ENCODE measurements at regions not wholly inside any gene's neighbourhood (a gene's known extent, or its start where the extent isn't known, plus 50 kb on each side); places are given as distances from the start of the nearest gene placed in this dataset.

DNA sequence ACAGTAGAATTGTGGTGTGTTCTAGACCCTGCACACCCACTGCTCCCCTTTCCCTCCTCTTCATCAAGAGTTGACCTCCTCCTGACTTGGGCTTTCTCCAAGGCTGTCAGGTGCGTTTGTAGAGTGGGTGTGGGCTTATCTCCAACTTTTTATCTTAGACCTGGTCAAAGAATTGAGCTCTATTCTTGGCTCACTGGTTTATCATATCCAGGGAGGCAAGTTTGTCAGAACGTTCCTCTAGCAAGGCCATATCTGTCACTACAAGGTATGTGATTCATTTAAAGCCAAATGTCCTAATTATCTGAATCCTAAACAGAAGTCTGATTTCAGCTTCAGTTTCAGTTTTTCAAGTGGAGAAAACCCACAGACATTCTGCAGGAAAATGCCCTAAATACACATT, 117.1 kb upstream of the MGAT5 start:
- no peak for ATAC-seq

GRCh38 chr2:134137182-134137611, 116.7 kb upstream of the MGAT5 start:
- intact Hi-C loops (cut with DNase I): no loop called here
- no peak for DNase-seq
- Histone ChIP-seq H3K27ac (ENCODE audit: low read length) (peak overlapping the region; percentile 76), H3K9me3 (ENCODE audit: control insufficient read depth, low read length) (no peaks in the 10 kb centered on the region), H3K4me3 (ENCODE audit: low read length) (peak overlapping the region; percentile 16), H3K27me3 (ENCODE audit: control insufficient read depth, insufficient read depth) (no peaks in the 10 kb centered on the region), H3K4me1 (ENCODE audit: control insufficient read depth, insufficient read depth, low read length) (peaks cover 18% of the 10 kb centered on the region)
- ATAC-seq: peak; percentile 51 to 74
- WGBS: 5% methylated on average over 5 of the region's 5 CpGs

More for the DNA sequence above, 117.1 kb upstream of the MGAT5 start:
- no peak for DNase-seq
- H3K27me3 ChIP-seq (ENCODE audit: control insufficient read depth, insufficient read depth): no peaks in the 10 kb centered on the region
- intact Hi-C loops (cut with DNase I): no loop called here
- H3K4me3 ChIP-seq (ENCODE audit: low read length): peak overlapping the region; percentile 16
- peaks cover 19% of the 10 kb centered on the region for H3K4me1 ChIP-seq (ENCODE audit: control insufficient read depth, insufficient read depth, low read length)
- peak overlapping the region; percentile 76 for H3K27ac ChIP-seq (ENCODE audit: low read length)
- no peaks in the 10 kb centered on the region for H3K9me3 ChIP-seq (ENCODE audit: control insufficient read depth, low read length)
- WGBS: 1% methylated on average over 2 of the region's 2 CpGs

- intact Hi-C loops (cut with DNase I): no loop called here
- H3K4me1 ChIP-seq (ENCODE audit: control insufficient read depth, insufficient read depth, low read length): peaks cover 18% of the 10 kb centered on the region
- no peak for ATAC-seq
Measured at GRCh38 chr2:134138115-134138514, 115.8 kb upstream of the MGAT5 start.

GRCh38 chr2:134139611-134140010, 114.3 kb upstream of the MGAT5 start:
- peak overlapping the region; percentile 88 for H3K27ac ChIP-seq (ENCODE audit: low read length)
- no peaks in the 10 kb centered on the region for H3K9me3 ChIP-seq (ENCODE audit: control insufficient read depth, low read length)
- intact Hi-C loops (cut with DNase I): no loop called here
- H3K27me3 ChIP-seq (ENCODE audit: control insufficient read depth, insufficient read depth): no peaks in the 10 kb centered on the region
- 70% methylated on average over 4 of the region's 4 CpGs for WGBS
- H3K4me1 ChIP-seq (ENCODE audit: control insufficient read depth, insufficient read depth, low read length): peaks cover 15% of the 10 kb centered on the region
- DNase-seq (peak in 2 of 3 donors; percentile 70 to 74), ATAC-seq (peak; percentile 79 to 90)
- H3K4me3 ChIP-seq (ENCODE audit: low read length): no peak overlapping the region

More at GRCh38 chr2:134138115-134138514, 115.8 kb upstream of the MGAT5 start:
- no peaks in the 10 kb centered on the region for H3K27me3 ChIP-seq (ENCODE audit: control insufficient read depth, insufficient read depth)
- H3K4me3 ChIP-seq (ENCODE audit: low read length): no peak overlapping the region
- H3K27ac ChIP-seq (ENCODE audit: low read length): peak overlapping the region; percentile 83
- 83% methylated on average over 2 of the region's 2 CpGs for WGBS
- H3K9me3 ChIP-seq (ENCODE audit: control insufficient read depth, low read length): no peaks in the 10 kb centered on the region
- DNase-seq: no peak

DNA sequence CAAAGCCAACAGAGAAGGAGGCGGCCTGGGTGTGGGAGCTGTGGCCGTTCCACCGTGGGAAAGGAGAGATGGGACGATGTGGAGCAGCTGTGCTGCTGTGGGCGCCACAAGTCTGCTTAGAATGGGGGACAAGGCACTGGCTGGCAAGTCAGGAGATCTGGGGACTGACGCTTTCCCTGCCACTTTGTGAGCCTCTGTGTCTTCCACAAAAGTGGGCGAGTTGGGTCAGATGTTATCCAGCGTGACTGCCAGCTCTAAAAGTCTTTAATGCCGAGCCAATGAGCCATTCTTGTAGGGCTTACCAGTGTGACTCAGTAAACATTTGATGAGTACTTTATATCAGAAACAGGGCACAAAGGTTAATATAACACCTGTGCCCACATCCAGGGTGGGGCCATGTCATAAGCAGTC, 113.6 kb upstream of the MGAT5 start:
- H3K9me3 ChIP-seq (ENCODE audit: control insufficient read depth, low read length): no peaks in the 10 kb centered on the region
- no peaks in the 10 kb centered on the region for H3K27me3 ChIP-seq (ENCODE audit: control insufficient read depth, insufficient read depth)
- peak; percentile 33 to 41 for ATAC-seq
- DNase-seq: no peak
- H3K27ac ChIP-seq (ENCODE audit: low read length): peak overlapping the region; percentile 78
- intact Hi-C loops (cut with DNase I): no loop called here
- 80% methylated on average over 9 of the region's 9 CpGs for WGBS
- H3K4me1 ChIP-seq (ENCODE audit: control insufficient read depth, insufficient read depth, low read length): peaks cover 15% of the 10 kb centered on the region
- H3K4me3 ChIP-seq (ENCODE audit: low read length): no peak overlapping the region

GRCh38 chr2:134141598-134142340, 112.1 kb upstream of the MGAT5 start:
- DNase-seq (no peak), ATAC-seq (no peak)
- Histone ChIP-seq H3K4me1 (ENCODE audit: control insufficient read depth, insufficient read depth, low read length) (peaks cover 13% of the 10 kb centered on the region), H3K9me3 (ENCODE audit: control insufficient read depth, low read length) (no peaks in the 10 kb centered on the region), H3K4me3 (ENCODE audit: low read length) (no peak overlapping the region), H3K27ac (ENCODE audit: low read length) (peak overlapping the region; percentile 7), H3K27me3 (ENCODE audit: control insufficient read depth, insufficient read depth) (no peaks in the 10 kb centered on the region)
- 85% methylated on average over 6 of the region's 6 CpGs for WGBS
- intact Hi-C loops (cut with DNase I): no loop called here

DNA sequence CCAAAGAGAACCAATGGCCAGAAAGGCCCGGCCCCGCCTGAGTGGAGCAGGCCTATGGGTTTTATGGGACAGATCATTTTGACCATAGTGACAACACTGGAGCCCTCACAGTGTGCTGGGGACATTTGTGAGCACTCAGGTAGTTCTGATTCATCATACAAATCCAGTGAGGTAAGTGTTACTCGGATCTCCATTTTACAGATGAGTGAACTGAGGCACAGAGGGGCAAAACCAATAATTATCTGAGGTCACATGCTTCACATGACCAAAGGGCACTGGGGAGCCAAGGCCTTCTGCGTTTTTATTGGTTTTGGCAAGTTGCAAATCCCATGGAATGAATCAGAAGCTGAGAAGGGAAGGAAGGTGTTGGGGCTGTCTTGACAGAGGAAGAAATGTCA, 111.5 kb upstream of the MGAT5 start:
- 84% methylated on average over 4 of the region's 4 CpGs for WGBS
- no peak for DNase-seq
- ATAC-seq: no peak
- Histone ChIP-seq H3K27ac (ENCODE audit: low read length) (peak overlapping the region; percentile 7), H3K4me3 (ENCODE audit: low read length) (no peak overlapping the region), H3K27me3 (ENCODE audit: control insufficient read depth, insufficient read depth) (no peaks in the 10 kb centered on the region), H3K4me1 (ENCODE audit: control insufficient read depth, insufficient read depth, low read length) (peaks cover 10% of the 10 kb centered on the region), H3K9me3 (ENCODE audit: control insufficient read depth, low read length) (no peaks in the 10 kb centered on the region)
- intact Hi-C loops (cut with DNase I): no loop called here

- DNase-seq (no peak), ATAC-seq (no peak)
- Histone ChIP-seq H3K27ac (ENCODE audit: low read length) (no peak overlapping the region), H3K4me1 (ENCODE audit: control insufficient read depth, insufficient read depth, low read length) (peaks cover 8% of the 10 kb centered on the region), H3K9me3 (ENCODE audit: control insufficient read depth, low read length) (no peaks in the 10 kb centered on the region), H3K4me3 (ENCODE audit: low read length) (no peak overlapping the region), H3K27me3 (ENCODE audit: control insufficient read depth, insufficient read depth) (no peaks in the 10 kb centered on the region)
- WGBS: 90% methylated on average over 5 of the region's 5 CpGs
- intact Hi-C loops (cut with DNase I): no loop called here
Measured at GRCh38 chr2:134142903-134143302, 111.0 kb upstream of the MGAT5 start.

GRCh38 chr2:134143568-134143967, 110.3 kb upstream of the MGAT5 start:
- no peak overlapping the region for H3K27ac ChIP-seq (ENCODE audit: low read length)
- DNase-seq: no peak
- intact Hi-C loops (cut with DNase I): no loop called here
- H3K4me1 ChIP-seq (ENCODE audit: control insufficient read depth, insufficient read depth, low read length): peaks cover 6% of the 10 kb centered on the region
- WGBS: 73% methylated on average over 3 of the region's 3 CpGs
- no peak for ATAC-seq
- H3K9me3 ChIP-seq (ENCODE audit: control insufficient read depth, low read length): no peaks in the 10 kb centered on the region
- no peak overlapping the region for H3K4me3 ChIP-seq (ENCODE audit: low read length)
- H3K27me3 ChIP-seq (ENCODE audit: control insufficient read depth, insufficient read depth): no peaks in the 10 kb centered on the region

- intact Hi-C loops (cut with DNase I): no loop called here
- Histone ChIP-seq H3K27me3 (ENCODE audit: control insufficient read depth, insufficient read depth) (no peaks in the 10 kb centered on the region), H3K27ac (ENCODE audit: low read length) (no peak overlapping the region), H3K4me1 (ENCODE audit: control insufficient read depth, insufficient read depth, low read length) (peaks cover 6% of the 10 kb centered on the region), H3K9me3 (ENCODE audit: control insufficient read depth, low read length) (no peaks in the 10 kb centered on the region), H3K4me3 (ENCODE audit: low read length) (no peak overlapping the region)
- no peak for ATAC-seq
- DNase-seq: no peak
- 90% methylated on average over 6 of the region's 6 CpGs for WGBS
Measured at GRCh38 chr2:134144081-134144596, 109.7 kb upstream of the MGAT5 start.

- H3K4me1 ChIP-seq (ENCODE audit: control insufficient read depth, insufficient read depth, low read length): peaks cover 6% of the 10 kb centered on the region
Measured at GRCh38 chr2:134144651-134145050, 109.2 kb upstream of the MGAT5 start.

More at GRCh38 chr2:134144651-134145050, 109.2 kb upstream of the MGAT5 start:
- 65% methylated on average over 4 of the region's 4 CpGs for WGBS
- Histone ChIP-seq H3K27ac (ENCODE audit: low read length) (no peak overlapping the region), H3K4me3 (ENCODE audit: low read length) (no peak overlapping the region), H3K27me3 (ENCODE audit: control insufficient read depth, insufficient read depth) (no peaks in the 10 kb centered on the region), H3K9me3 (ENCODE audit: control insufficient read depth, low read length) (no peaks in the 10 kb centered on the region)
- ATAC-seq (no peak), DNase-seq (no peak)
- intact Hi-C loops (cut with DNase I): no loop called here

Measured in right cardiac atrium (tissue), 5 donors.